Upper lobe of right lung (tissue), 1 donor: ENCODE measurements at regions not wholly inside any gene's neighbourhood (a gene's known extent, or its start where the extent isn't known, plus 50 kb on each side); places are given as distances from the start of the nearest gene placed in this dataset.

ENCODE experiments used
- ATAC-seq: fragments of 200-7000 bp; cut with Tn5 transposase; one replicate; pipeline ENCODE4 v1.9.1; 2020; ENCODE audit warnings: mild to moderate bottlenecking, moderate library complexity
- DNase-seq: peaks from one replicate; pipeline ENCODE4 v3.0.0-alpha.2; 2020
- H3K27ac ChIP-seq: fragments of 200-600 bp; one replicate; pipeline ENCODE4 v1.8.0; 2022
- H3K27me3 ChIP-seq: fragments of 200-600 bp; one replicate; pipeline ENCODE4 v1.8.0; 2022; ENCODE audit warnings: mild to moderate bottlenecking
- H3K36me3 ChIP-seq: fragments of 200-600 bp; one replicate; pipeline ENCODE4 v1.8.0; 2022
- H3K4me1 ChIP-seq: fragments of 200-600 bp; one replicate; pipeline ENCODE4 v1.8.0; 2022
- H3K4me3 ChIP-seq: fragments of 200-600 bp; one replicate; pipeline ENCODE4 v1.8.0; 2022; ENCODE audit warnings: mild to moderate bottlenecking
- H3K9me3 ChIP-seq: fragments of 200-600 bp; one replicate; pipeline ENCODE4 v1.8.0; 2022
- intact Hi-C: fragments of 100-400 bp; cut with DNase I; formaldehyde crosslinking; loops from one replicate; pipeline ENCODE4 v1.11.0; 2022
- TF ChIP-seq, protein P1 (sequence below): fragments of 200-600 bp; IDR thresholded peaks from one replicate; pipeline ENCODE4 v1.8.0; 2022; ENCODE audit warnings: antibody characterized with exemption
- donor health status: DM: no; HTN: yes; CAD: no; lungs with severe emphysema.

DNA sequence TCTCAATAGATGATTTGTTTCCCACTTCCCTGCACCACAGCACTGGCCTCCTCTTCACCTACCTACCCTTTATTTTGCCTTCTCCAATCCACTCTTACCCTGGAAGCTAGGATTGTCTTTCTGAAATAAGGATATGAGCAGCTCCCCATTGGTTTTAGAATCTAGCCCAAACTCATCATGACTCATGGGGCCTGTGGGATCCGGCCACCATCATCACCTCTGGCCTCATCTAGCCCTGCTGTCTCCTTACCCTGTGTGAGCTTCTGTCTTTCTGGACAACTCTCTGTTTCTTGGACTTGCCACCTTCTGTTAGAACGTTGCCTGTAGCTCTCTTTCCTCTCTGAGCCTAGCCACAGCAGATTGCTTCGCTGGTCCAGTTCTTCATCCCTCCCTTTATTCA is 277.1 kb downstream of the PAX1 start:
- intact Hi-C loops, result no loop called here
- Histone ChIP-seq H3K4me1 (no peaks in the 10 kb centered on the region), H3K36me3 (no peaks in the 10 kb centered on the region), H3K27ac (no peak overlapping the region), H3K27me3 (no peaks in the 10 kb centered on the region), H3K4me3 (no peak overlapping the region), H3K9me3 (no peaks in the 10 kb centered on the region)
- TF ChIP-seq, protein P1, sequence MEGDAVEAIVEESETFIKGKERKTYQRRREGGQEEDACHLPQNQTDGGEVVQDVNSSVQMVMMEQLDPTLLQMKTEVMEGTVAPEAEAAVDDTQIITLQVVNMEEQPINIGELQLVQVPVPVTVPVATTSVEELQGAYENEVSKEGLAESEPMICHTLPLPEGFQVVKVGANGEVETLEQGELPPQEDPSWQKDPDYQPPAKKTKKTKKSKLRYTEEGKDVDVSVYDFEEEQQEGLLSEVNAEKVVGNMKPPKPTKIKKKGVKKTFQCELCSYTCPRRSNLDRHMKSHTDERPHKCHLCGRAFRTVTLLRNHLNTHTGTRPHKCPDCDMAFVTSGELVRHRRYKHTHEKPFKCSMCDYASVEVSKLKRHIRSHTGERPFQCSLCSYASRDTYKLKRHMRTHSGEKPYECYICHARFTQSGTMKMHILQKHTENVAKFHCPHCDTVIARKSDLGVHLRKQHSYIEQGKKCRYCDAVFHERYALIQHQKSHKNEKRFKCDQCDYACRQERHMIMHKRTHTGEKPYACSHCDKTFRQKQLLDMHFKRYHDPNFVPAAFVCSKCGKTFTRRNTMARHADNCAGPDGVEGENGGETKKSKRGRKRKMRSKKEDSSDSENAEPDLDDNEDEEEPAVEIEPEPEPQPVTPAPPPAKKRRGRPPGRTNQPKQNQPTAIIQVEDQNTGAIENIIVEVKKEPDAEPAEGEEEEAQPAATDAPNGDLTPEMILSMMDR, result no peak
- ATAC-seq, result no peak
- no peak for DNase-seq

DNA sequence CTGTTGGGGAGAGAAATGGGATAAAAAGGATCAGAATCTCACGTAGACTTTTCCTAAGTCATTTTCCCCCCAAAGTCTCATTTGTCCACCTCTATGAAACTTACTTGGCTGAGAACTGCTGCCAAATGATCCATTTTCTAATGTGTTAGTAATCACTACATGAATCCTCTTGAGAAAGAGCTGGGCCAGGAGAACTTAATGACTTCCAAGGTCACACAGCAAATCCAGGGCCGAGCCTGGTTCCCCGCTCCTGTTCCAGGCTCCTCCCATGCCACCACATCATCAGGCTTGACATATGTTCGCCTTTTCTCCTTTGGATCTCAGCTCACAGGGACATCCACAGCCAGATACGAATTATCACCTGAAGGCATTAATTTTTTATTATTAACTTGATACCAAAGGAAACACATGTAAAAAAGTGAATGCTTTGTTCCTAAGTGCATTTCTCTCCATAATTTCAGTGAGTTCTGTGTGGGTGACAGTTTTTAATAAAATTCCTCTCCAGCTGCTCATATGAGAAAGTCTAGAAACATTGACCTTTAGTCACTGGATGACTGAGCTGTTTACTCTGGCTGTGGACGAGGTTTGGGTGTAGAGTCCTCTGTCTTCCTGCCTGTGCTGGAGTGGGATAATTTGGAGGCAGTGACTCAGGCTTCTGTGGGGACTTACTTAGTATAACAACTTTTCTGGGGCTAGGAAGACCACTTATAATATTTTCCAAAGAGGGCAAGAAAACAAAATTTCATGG is 276.3 kb downstream of the PAX1 start:
- intact Hi-C loops, result no loop called here
- Histone ChIP-seq H3K36me3 (no peaks in the 10 kb centered on the region), H3K9me3 (no peaks in the 10 kb centered on the region), H3K4me3 (no peak overlapping the region), H3K27ac (no peak overlapping the region), H3K4me1 (no peaks in the 10 kb centered on the region), H3K27me3 (no peaks in the 10 kb centered on the region)
- TF ChIP-seq, protein P1, result no peak
- ATAC-seq (no peak), DNase-seq (no peak)

DNA sequence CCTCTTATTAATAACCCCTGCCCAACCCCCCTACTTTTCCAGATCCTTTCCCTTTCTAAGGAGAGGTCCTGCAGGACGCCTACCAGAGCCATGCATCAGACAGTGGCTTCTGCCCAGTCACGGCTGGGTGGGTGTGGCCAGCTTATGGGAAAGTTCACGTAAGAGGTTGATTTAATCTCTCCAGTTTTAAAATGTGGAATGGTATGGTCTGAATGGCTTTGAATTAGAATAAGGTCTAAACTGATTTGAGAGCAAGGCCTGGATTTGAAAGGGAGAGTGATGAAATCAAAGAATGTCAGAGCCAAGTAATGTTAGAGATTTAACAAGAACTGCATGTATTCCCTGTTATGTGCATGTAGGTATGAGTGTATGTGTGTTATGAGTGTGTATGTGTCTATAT is 275.7 kb downstream of the PAX1 start:
- intact Hi-C loops, result no loop called here
- Histone ChIP-seq H3K27ac (no peak overlapping the region), H3K4me1 (no peaks in the 10 kb centered on the region), H3K9me3 (no peaks in the 10 kb centered on the region), H3K36me3 (no peaks in the 10 kb centered on the region), H3K4me3 (no peak overlapping the region), H3K27me3 (no peaks in the 10 kb centered on the region)
- ATAC-seq (no peak), DNase-seq (no peak)
- TF ChIP-seq, protein P1, result no peak

DNA sequence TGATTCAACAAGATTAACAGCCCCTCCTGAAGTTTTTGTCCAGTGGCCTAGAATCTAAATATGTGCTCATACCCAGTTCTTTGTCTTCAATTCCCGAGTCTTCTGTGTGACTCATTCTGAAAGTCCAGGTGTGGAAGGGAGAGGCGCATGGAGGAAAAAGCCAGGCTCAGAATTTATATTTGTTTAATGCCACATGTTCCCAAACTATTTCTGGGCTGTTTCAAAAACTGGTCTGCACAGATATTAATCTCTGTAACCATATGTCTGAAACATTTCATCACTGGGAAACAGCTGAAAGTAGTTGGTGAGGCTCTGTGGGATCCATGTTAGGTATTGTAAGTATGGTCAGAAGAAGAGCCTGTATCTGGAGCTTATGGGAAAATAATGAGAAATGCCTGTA is 266.0 kb downstream of the PAX1 start:
- no peak overlapping the region for H3K27ac ChIP-seq
- intact Hi-C loops, result no loop called here
- H3K9me3 ChIP-seq, result peaks cover 7% of the 10 kb centered on the region
- DNase-seq (no peak), ATAC-seq (no peak)
- no peaks in the 10 kb centered on the region for H3K36me3 ChIP-seq
- no peaks in the 10 kb centered on the region for H3K4me1 ChIP-seq
- H3K27me3 ChIP-seq, result no peaks in the 10 kb centered on the region
- no peak overlapping the region for H3K4me3 ChIP-seq
- TF ChIP-seq, protein P1, result no peak

DNA sequence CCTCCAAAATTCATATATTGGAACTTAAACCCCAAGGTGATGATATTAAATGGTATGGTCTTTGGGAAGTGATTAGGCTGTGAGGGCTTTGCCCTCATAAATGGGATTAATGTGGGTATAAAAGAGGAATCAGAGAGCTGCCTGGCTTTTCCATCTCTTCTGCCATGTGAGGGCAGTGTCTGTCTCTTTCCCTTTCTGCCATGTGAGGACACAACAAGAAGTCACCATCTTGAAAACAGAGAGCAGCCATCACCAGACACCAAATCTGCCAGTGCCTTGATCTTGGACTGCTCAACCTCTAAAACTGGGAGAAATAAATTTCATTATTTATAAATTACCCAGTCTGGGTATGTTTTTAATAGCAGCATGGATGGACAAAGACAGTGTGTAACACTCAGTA is 263.0 kb downstream of the PAX1 start:
- Histone ChIP-seq H3K27ac (no peak overlapping the region), H3K9me3 (no peaks in the 10 kb centered on the region), H3K4me3 (no peak overlapping the region), H3K4me1 (no peaks in the 10 kb centered on the region), H3K27me3 (no peaks in the 10 kb centered on the region), H3K36me3 (no peaks in the 10 kb centered on the region)
- intact Hi-C loops, result no loop called here
- TF ChIP-seq, protein P1, result no peak
- ATAC-seq (no peak), DNase-seq (no peak)

DNA sequence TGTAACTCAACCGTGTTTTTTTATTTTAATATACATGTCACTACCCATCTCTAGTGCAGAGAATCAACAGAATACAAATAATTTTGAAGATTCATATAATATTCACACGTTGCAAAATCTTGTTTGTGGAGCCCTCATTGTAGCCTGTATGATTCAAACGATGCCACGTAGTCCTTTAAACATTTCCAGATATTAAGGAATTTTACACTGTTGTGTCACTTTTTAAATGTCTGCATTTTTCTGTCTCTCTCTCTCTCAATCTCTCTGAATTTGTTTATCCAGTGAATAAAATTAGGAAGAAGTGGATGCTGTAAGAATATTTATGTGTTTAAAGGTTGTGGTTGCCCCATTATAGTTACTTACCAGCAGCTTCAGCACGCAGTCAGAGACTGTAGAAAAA is 262.0 kb downstream of the PAX1 start:
- TF ChIP-seq, protein P1, result no peak
- Histone ChIP-seq H3K4me3 (no peak overlapping the region), H3K27ac (no peak overlapping the region), H3K36me3 (no peaks in the 10 kb centered on the region), H3K4me1 (no peaks in the 10 kb centered on the region), H3K9me3 (no peaks in the 10 kb centered on the region), H3K27me3 (no peaks in the 10 kb centered on the region)
- ATAC-seq (no peak), DNase-seq (no peak)
- intact Hi-C loops, result no loop called here
